Chondrocyte (in vitro differentiated cells): ENCODE measurements at regions not wholly inside any gene's neighbourhood (a gene's known extent, or its start where the extent isn't known, plus 50 kb on each side); places are given as distances from the start of the nearest gene placed in this dataset.
A peak's percentile ranks its signal among the peaks of the same experiment; 100 is the strongest.

Experiments used
- DNase-seq: peaks from one replicate; pipeline ENCODE4 v3.0.0; 2021; ENCODE audit warnings: mixed read lengths, low spot score
- H3K27ac Mint-ChIP-seq: one replicate; pipeline ENCODE4 v1.8.0; 2021; ENCODE audit warnings: mild to moderate bottlenecking, moderate library complexity, mixed read lengths; ENCODE audit not compliant: unreplicated experiment
- H3K27me3 Mint-ChIP-seq: 2 replicates; pipeline ENCODE4 v1.8.0; 2021; ENCODE audit warnings: low read depth, mixed read lengths
- H3K36me3 Mint-ChIP-seq: 2 replicates; pipeline ENCODE4 v1.8.0; 2021; ENCODE audit warnings: low read depth, mixed read lengths
- H3K4me1 Mint-ChIP-seq: 2 replicates; pipeline ENCODE4 v1.8.0; 2021; ENCODE audit warnings: low read depth, mild to moderate bottlenecking, mixed read lengths
- H3K4me3 Mint-ChIP-seq: one replicate; pipeline ENCODE4 v1.8.0; 2021; ENCODE audit warnings: mild to moderate bottlenecking, moderate library complexity, mixed read lengths; ENCODE audit not compliant: unreplicated experiment
- H3K9me3 Mint-ChIP-seq: 2 replicates; pipeline ENCODE4 v1.8.0; 2021; ENCODE audit warnings: low read depth, mixed read lengths
- TF ChIP-seq, protein P1 (sequence below): fragments of 200-600 bp; sonication (generic); IDR thresholded peaks from 2 replicates; pipeline ENCODE4 v1.5.0; 2021; ENCODE audit warnings: antibody characterized with exemption, mild to moderate bottlenecking, moderate library complexity

DNA sequence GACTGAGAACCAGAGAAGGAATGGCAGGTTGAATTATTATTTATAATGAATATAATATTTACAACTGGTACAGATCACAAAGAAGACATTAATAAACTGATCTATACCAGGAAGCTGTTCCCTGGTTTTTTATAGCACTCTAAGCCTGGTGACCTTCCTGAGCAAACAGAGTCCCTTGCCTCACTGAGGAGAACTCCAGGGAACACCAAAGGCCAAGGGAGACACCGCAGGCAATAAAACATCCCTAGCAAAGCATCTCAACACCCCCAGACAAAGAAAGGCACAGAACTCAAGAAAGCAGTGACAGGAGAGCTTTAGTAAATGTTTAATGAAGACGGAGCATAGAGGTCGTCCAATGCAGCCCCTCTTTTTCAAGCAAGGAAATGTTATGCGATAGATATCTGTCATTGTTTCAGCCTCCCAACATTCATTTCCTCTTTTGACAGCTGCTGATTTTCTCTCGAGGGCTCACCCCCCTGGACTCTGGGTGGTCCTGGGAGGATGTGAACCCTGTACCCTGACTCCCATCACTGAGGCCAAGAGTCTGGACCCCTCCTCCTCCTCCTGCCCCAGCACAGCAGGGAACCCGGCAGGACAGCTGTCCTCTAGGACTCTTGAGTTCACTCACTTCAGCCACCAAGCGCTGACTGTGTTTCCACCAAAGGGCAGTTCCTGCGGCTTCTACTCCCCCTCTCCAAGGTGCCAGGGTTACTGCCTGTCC is 342.5 kb upstream of the GATB start:
- Mint-ChIP-seq H3K9me3 (no peaks in the 10 kb centered on the region), H3K36me3 (no peaks in the 10 kb centered on the region), H3K4me1 (peaks cover 37% of the 10 kb centered on the region), H3K4me3 (no peak overlapping the region), H3K27ac (peak overlapping the region; percentile 24), H3K27me3 (no peaks in the 10 kb centered on the region)
- no peak for DNase-seq
- TF ChIP-seq, protein P1, sequence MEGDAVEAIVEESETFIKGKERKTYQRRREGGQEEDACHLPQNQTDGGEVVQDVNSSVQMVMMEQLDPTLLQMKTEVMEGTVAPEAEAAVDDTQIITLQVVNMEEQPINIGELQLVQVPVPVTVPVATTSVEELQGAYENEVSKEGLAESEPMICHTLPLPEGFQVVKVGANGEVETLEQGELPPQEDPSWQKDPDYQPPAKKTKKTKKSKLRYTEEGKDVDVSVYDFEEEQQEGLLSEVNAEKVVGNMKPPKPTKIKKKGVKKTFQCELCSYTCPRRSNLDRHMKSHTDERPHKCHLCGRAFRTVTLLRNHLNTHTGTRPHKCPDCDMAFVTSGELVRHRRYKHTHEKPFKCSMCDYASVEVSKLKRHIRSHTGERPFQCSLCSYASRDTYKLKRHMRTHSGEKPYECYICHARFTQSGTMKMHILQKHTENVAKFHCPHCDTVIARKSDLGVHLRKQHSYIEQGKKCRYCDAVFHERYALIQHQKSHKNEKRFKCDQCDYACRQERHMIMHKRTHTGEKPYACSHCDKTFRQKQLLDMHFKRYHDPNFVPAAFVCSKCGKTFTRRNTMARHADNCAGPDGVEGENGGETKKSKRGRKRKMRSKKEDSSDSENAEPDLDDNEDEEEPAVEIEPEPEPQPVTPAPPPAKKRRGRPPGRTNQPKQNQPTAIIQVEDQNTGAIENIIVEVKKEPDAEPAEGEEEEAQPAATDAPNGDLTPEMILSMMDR, result no peak

DNA sequence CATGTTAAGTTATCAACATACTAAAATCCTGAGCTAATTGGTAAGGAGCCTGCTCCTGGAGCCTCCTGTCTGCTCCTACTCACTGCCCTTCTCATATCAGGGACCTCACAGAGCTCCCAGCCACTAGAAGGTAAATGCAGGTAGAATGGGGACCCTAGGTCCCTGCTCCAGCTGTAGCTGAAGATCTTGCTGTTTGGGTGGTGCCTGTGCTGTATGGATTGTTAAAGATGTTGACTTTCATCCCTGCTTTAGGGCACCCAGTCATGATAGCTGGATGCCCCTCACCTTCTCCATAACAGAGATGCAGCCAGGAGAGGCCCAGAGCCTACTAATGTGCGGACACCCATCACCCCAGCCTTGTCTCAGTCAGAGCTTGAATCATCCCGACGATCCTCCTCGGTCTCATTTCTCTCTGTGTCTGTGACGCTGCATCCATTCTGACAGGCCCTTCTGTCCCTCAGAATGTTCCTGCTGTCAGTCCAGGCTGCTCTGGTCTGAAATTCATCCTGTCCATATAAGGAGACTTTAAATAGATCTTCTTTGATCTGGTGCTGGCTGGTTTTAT is 341.7 kb upstream of the GATB start:
- H3K27ac Mint-ChIP-seq, result peak overlapping the region; percentile 20
- no peak for DNase-seq
- TF ChIP-seq, protein P1, result no peak
- no peak overlapping the region for H3K4me3 Mint-ChIP-seq
- no peaks in the 10 kb centered on the region for H3K9me3 Mint-ChIP-seq
- no peaks in the 10 kb centered on the region for H3K27me3 Mint-ChIP-seq
- peaks cover 37% of the 10 kb centered on the region for H3K4me1 Mint-ChIP-seq
- no peaks in the 10 kb centered on the region for H3K36me3 Mint-ChIP-seq

DNA sequence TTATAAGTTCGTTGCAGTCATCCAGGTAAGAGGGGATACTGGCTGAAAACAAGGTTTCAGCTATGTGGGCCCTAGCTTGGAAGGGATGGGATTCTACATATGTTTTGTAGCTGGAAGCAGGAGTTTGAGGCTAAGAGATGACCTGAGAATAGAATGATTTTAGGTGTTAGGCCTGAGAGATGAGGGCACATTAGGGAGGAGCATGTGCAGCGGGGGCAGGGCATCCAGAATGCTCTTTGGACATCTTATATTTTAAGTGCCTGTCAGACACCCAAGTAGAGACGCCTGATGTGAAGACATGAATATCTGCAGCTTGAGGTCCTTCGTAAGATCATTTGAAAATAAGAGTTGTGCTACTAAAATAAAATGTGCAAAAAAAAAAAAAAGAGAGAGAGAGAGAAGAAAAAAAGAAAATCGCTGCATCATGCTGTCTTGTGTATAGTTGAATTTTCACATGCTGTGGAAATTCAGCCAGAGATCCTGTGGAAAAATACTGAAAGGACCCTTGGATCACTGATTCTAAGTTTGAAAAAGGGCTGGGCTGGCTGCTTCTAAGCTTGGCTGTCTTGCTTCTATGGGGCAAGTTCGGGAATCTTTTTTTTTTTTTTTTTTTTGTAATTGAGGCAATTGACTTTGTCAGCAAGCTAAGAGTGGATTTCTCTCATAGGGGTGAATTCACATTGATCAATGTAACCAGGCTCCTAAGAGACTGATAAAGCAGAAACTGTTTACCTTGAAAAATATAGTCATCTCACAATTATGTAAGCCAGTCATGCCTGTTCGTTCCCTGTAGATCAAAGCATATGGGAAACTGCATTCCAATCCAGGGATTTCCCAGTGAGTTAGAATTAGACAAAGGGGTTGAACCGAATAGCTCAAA is 341.0 kb upstream of the GATB start:
- TF ChIP-seq, protein P1, result no peak
- Mint-ChIP-seq H3K36me3 (no peaks in the 10 kb centered on the region), H3K4me3 (no peak overlapping the region), H3K27me3 (no peaks in the 10 kb centered on the region), H3K9me3 (no peaks in the 10 kb centered on the region), H3K4me1 (peaks cover 34% of the 10 kb centered on the region), H3K27ac (peak overlapping the region; percentile 77)
- DNase-seq, result no peak

DNA sequence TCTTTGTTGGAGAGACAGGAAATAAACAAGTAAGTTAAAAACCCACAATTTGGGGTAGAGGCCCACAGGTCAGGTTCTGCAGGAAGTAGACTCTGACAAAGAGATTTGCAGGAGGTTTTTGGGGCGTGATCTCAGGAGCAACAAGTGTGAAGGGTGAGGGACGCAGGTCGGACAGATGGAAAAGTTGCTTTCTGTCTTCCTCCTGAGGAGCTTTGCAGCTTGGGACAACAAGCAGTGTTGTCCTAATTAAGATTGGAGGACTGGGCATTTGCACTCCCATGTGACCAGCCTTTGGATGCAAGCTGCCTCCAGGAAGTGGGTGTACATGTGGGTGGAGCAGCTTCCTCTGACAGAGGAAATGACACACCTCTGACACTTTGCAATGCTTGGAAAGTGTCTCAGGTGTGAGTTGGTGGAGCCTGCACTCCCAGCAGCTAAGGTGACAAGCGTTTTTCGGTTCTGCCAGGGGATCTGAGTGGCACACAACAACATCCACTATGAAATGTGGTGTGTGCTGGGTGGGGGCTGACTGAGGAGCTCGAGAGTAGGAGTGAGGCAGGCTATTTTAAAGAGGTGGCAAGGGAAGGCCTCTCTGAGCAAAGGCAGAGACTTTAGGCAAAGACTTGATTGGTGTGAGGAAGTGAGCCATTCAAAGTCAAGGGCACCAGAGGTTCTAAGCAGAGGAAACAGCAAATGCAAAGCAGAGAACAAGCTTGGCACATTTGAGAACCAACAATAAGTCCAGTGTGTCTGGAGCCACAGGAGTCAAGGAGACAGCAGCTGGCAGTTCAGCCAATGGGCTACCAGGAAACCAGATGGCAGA is 339.8 kb upstream of the GATB start:
- H3K27ac Mint-ChIP-seq, result no peak overlapping the region
- DNase-seq, result no peak
- peaks cover 22% of the 10 kb centered on the region for H3K4me1 Mint-ChIP-seq
- TF ChIP-seq, protein P1, result no peak
- H3K4me3 Mint-ChIP-seq, result no peak overlapping the region
- H3K9me3 Mint-ChIP-seq, result no peaks in the 10 kb centered on the region
- H3K36me3 Mint-ChIP-seq, result no peaks in the 10 kb centered on the region
- no peaks in the 10 kb centered on the region for H3K27me3 Mint-ChIP-seq
